GM23338 (cell line): ENCODE measurements at regions not wholly inside any gene's neighbourhood (a gene's known extent, or its start where the extent isn't known, plus 50 kb on each side); places are given as distances from the start of the nearest gene placed in this dataset.

Experiments
- ATAC-seq: fragments of 200-7000 bp; cut with Tn5 transposase; 3 replicates; pipeline ENCODE4 v1.9.1; 2020
- DNase-seq: peaks from one replicate; pipeline ENCODE4 v3.0.0-alpha.2; 2015; ENCODE audit warnings: low spot score
- H2AFZ ChIP-seq: fragments of 200-600 bp; sonication (generic); 2 replicates; pipeline ENCODE4 v1.8.0; 2016; ENCODE audit warnings: antibody characterized with exemption, mild to moderate bottlenecking, moderate library complexity
- H3F3A ChIP-seq: fragments of 200-600 bp; sonication (generic); replicated peaks from 2 replicates; pipeline ENCODE4 v1.8.0; 2017; ENCODE audit warnings: antibody characterized with exemption, mixed run types, low read depth
- H3K27ac ChIP-seq: fragments of 200-600 bp; sonication (generic); 2 replicates; pipeline ENCODE4 v1.6.1; 2016; ENCODE audit warnings: low read depth
- H3K27me3 ChIP-seq: fragments of 200-600 bp; sonication (generic); 2 replicates; pipeline ENCODE4 v1.8.0; 2016; ENCODE audit warnings: mild to moderate bottlenecking, mixed run types, moderate library complexity; ENCODE audit not compliant: insufficient read depth
- H3K36me3 ChIP-seq: fragments of 200-600 bp; sonication (generic); 2 replicates; pipeline ENCODE4 v1.8.0; 2016; ENCODE audit warnings: mild to moderate bottlenecking; ENCODE audit not compliant: insufficient read depth
- H3K4me1 ChIP-seq: fragments of 200-600 bp; sonication (generic); 2 replicates; pipeline ENCODE4 v1.8.0; 2016; ENCODE audit warnings: mild to moderate bottlenecking, moderate library complexity; ENCODE audit not compliant: insufficient read depth
- H3K4me2 ChIP-seq: fragments of 200-600 bp; sonication (generic); 2 replicates; pipeline ENCODE4 v1.7.1; 2017; ENCODE audit warnings: mixed run types
- H3K4me3 ChIP-seq: fragments of 200-600 bp; sonication (generic); 2 replicates; pipeline ENCODE4 v1.6.1; 2016; ENCODE audit warnings: mixed run types
- H3K79me2 ChIP-seq: fragments of 200-600 bp; sonication (generic); replicated peaks from 2 replicates; pipeline ENCODE4 v1.8.0; 2017; ENCODE audit warnings: mild to moderate bottlenecking; ENCODE audit not compliant: insufficient read depth
- H3K9me2 ChIP-seq: fragments of 200-600 bp; sonication (generic); 2 replicates; pipeline ENCODE4 v1.8.0; 2017; ENCODE audit not compliant: insufficient read depth
- H4K20me1 ChIP-seq: fragments of 200-600 bp; sonication (generic); replicated peaks from 2 replicates; pipeline ENCODE4 v1.8.0; 2017; ENCODE audit warnings: mild to moderate bottlenecking; ENCODE audit not compliant: insufficient read depth
- H3K27ac Mint-ChIP-seq: 2 replicates; pipeline ENCODE4 v1.8.0; 2020; ENCODE audit warnings: inconsistent platforms, mild to moderate bottlenecking, moderate library complexity, mixed read lengths
- H3K27me3 Mint-ChIP-seq: 3 replicates; pipeline ENCODE4 v1.8.0; 2022; ENCODE audit warnings: low read depth, mild to moderate bottlenecking, moderate library complexity, mixed read lengths, inconsistent platforms; ENCODE audit not compliant: insufficient read depth, poor library complexity
- H3K36me3 Mint-ChIP-seq: 3 replicates; pipeline ENCODE4 v1.8.0; 2021; ENCODE audit warnings: low read depth, mild to moderate bottlenecking, inconsistent platforms, moderate library complexity, mixed read lengths
- H3K4me1 Mint-ChIP-seq: 3 replicates; pipeline ENCODE4 v1.8.0; 2020; ENCODE audit warnings: mild to moderate bottlenecking, inconsistent platforms, mixed read lengths
- H3K4me3 Mint-ChIP-seq: 3 replicates; pipeline ENCODE4 v1.8.0; 2021; ENCODE audit warnings: moderate library complexity, mild to moderate bottlenecking, inconsistent platforms, mixed read lengths
- H3K9me3 Mint-ChIP-seq: 3 replicates; pipeline ENCODE4 v1.8.0; 2020; ENCODE audit warnings: moderate library complexity, mild to moderate bottlenecking, inconsistent platforms, mixed read lengths
- CREB1 ChIP-seq: fragments of 250-450 bp; sonication (Bioruptor Pico); IDR thresholded peaks from 2 replicates; pipeline ENCODE4 v1.5.0; 2020; ENCODE audit warnings: low read depth, mild to moderate bottlenecking, moderate library complexity
- CTCF ChIP-seq, 2 experiments: fragments of 200-600 bp in 1 of 2; sonication (generic) in 1 of 2; conservative IDR thresholded peaks; 2 replicates each; pipeline versions ENCODE4 v1.5.1 to v1.6.1; 2016 to 2017; ENCODE audit warnings: antibody characterized with exemption in 2 of 2, low read depth in 2 of 2, mild to moderate bottlenecking in 2 of 2, moderate library complexity in 1 of 2
- ETS1 ChIP-seq: IDR thresholded peaks from 2 replicates; pipeline ENCODE4 v1.6.1; 2016; ENCODE audit warnings: antibody characterized with exemption
- EZH2 ChIP-seq: fragments of 200-600 bp; sonication (generic); IDR thresholded peaks from one replicate; pipeline ENCODE4 v1.8.0; 2017; ENCODE audit warnings: antibody characterized with exemption, mild to moderate bottlenecking, low read depth; ENCODE audit not compliant: unreplicated experiment
- EZH2phosphoT487 ChIP-seq: fragments of 200-600 bp; sonication (generic); IDR thresholded peaks from one replicate; pipeline ENCODE4 v1.8.1; 2018; ENCODE audit warnings: antibody characterized with exemption; ENCODE audit not compliant: unreplicated experiment
- JUNB ChIP-seq: IDR thresholded peaks from one replicate; pipeline ENCODE4 v1.6.1; 2016; ENCODE audit warnings: antibody characterized with exemption; ENCODE audit not compliant: unreplicated experiment
- NANOG ChIP-seq: IDR thresholded peaks from 2 replicates; pipeline ENCODE4 v1.6.1; 2016; ENCODE audit warnings: antibody characterized with exemption, borderline replicate concordance
- POLR2AphosphoS5 ChIP-seq: IDR thresholded peaks from 2 replicates; pipeline ENCODE4 v1.6.1; 2016; ENCODE audit warnings: antibody characterized with exemption, low read depth
- REST ChIP-seq: IDR thresholded peaks from one replicate; pipeline ENCODE4 v1.6.1; 2018; ENCODE audit warnings: antibody characterized with exemption; ENCODE audit not compliant: unreplicated experiment
- STAT1 ChIP-seq: IDR thresholded peaks from one replicate; pipeline ENCODE4 v1.6.1; 2016; ENCODE audit warnings: antibody characterized with exemption; ENCODE audit not compliant: unreplicated experiment
- ZNF114 ChIP-seq: fragments of 250-450 bp; sonication (Bioruptor Pico); IDR thresholded peaks from 2 replicates; pipeline ENCODE4 v1.5.0; 2020; ENCODE audit warnings: mild to moderate bottlenecking, moderate library complexity
- ZNF331 ChIP-seq: fragments of 250-450 bp; sonication (Bioruptor Pico); IDR thresholded peaks from 2 replicates; pipeline ENCODE4 v1.5.0; 2020; ENCODE audit warnings: low read depth, mild to moderate bottlenecking, moderate library complexity
- ZNF462 ChIP-seq: fragments of 250-450 bp; sonication (Bioruptor Pico); IDR thresholded peaks from 2 replicates; pipeline ENCODE4 v1.5.0; 2020; ENCODE audit warnings: mild to moderate bottlenecking, moderate library complexity

GRCh38 chr3:124318014-124318413 is 326.1 kb upstream of the ROPN1 start:
- Histone ChIP-seq H3K79me2 (no peaks in the 10 kb centered on the region), H3K4me1 (no peaks in the 10 kb centered on the region), H3K9me2 (no peaks in the 10 kb centered on the region; the same call in 1 of the 2 replicates), H3K4me2 (no peak overlapping the region), H3K27ac (no peak overlapping the region), H3K27me3 (no peaks in the 10 kb centered on the region), H3K36me3 (no peaks in the 10 kb centered on the region), H2AFZ (no peak overlapping the region), H4K20me1 (no peaks in the 10 kb centered on the region), H3F3A (no peaks in the 10 kb centered on the region), H3K4me3 (no peak overlapping the region)
- no peaks in the 10 kb centered on the region for H3K9me3 Mint-ChIP-seq
- no peak overlapping the region for H3K27ac Mint-ChIP-seq
- no peak overlapping the region for H3K4me3 Mint-ChIP-seq
- no peaks in the 10 kb centered on the region for H3K36me3 Mint-ChIP-seq
- TF ChIP-seq POLR2AphosphoS5 (no peak), EZH2phosphoT487 (no peak), ETS1 (no peak), ZNF462 (CRISPR knock-in tag) (no peak), CREB1 (CRISPR knock-in tag) (no peak), REST (no peak), JUNB (no peak), ZNF331 (CRISPR knock-in tag) (no peak), NANOG (no peak), CTCF (conservative IDR thresholded peaks at IDR 0.05; ENCODE audit: low read depth in 2 of 2) (no peak), EZH2 (no peak), ZNF114 (CRISPR knock-in tag) (no peak), STAT1 (no peak)
- no peaks in the 10 kb centered on the region for H3K4me1 Mint-ChIP-seq
- DNase-seq (no peak), ATAC-seq (no peak)
- peaks cover 4% of the 10 kb centered on the region for H3K27me3 Mint-ChIP-seq
